Anterior cingulate cortex (tissue), 58 donors: ENCODE measurements at regions not wholly inside any gene's neighbourhood (a gene's known extent, or its start where the extent isn't known, plus 50 kb on each side); places are given as distances from the start of the nearest gene placed in this dataset.
"Not testable (repeated sequence)": the region's sequence is repeated elsewhere in the genome, so short reads cannot be mapped to it uniquely, and the experiment has no call there.

ENCODE experiments used
- DNase-seq, 58 donors: peaks; one replicate each; lab custom pipeline; 2025; lab: John Stamatoyannopoulos, UW

- no peak for DNase-seq
Observed at GRCh38 chr13:103466761-103467160, 400.5 kb upstream of the SLC10A2 start.

- not testable (repeated sequence) for DNase-seq
Observed at GRCh38 chr13:103460246-103460645, 394.0 kb upstream of the SLC10A2 start.

- not testable (repeated sequence) for DNase-seq
Observed at GRCh38 chr13:103457050-103457449, 390.8 kb upstream of the SLC10A2 start.

DNA sequence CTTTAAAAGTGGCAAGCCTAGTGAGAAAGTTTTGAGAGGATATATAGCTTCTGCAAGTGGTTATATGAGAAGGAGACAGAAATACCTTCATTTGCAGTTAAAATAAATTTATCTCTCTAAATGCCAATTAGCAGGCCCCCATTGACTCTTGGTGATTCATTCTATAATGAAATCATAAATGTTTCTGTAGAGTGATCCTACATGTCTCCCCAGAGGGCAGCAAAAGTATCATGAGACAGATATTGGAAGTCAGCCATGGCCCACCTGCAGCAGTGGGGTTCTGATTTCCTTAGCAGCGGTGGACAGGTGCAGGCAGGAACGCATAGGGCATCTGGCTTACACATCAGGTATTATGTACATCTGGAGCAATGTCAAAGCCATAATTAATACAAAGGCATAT is 385.4 kb upstream of the SLC10A2 start:
- DNase-seq: no peak

GRCh38 chr13:103443604-103444003 is 377.4 kb upstream of the SLC10A2 start:
- no peak for DNase-seq

DNA sequence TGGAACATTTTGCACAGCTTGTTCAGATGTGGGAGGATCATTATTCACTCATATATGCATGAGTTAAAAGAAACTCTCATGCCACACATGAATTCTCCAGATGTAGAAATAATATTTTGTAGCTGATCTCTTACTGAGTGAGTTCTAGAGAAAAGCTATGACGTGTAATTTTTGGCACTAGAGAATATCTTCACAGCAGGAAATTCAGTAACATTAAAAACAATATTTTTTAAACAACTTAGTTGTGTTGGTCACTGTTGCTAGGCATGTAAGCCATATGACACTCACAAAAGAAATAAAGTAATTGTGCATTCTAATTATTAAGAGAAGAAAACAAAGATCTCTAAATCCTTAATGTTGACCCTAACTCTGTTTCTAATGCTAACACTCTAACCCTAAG is 371.4 kb upstream of the SLC10A2 start:
- DNase-seq: no peak

DNA sequence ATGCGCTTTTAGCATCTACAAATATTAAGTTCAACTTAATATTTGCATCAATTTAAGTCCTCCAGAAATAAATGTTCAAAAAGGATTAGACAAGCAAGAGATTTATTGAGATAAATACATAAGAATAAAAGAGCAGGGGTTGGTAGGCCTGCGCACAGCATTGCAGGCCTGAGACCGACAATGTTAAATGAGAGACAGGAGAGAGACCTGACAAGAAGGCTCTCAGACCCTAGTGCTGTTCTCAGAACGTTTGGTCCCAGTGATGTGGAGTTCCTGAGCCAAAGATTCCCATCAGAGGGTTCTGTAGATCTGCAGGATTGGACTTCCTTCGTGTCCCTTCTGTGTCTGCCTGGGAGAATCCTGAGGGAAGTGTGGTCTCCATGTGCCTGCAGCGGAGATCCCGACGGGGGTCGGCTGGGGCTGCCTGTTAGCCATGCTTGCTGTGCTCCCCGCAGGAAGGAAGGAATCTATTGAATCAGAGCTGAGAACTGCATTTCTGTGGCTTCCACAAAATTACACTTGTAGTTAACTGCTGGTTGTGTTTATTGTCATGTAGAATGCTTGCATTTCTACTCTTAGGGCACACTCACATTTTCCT is 369.9 kb upstream of the SLC10A2 start:
- no peak for DNase-seq

DNA sequence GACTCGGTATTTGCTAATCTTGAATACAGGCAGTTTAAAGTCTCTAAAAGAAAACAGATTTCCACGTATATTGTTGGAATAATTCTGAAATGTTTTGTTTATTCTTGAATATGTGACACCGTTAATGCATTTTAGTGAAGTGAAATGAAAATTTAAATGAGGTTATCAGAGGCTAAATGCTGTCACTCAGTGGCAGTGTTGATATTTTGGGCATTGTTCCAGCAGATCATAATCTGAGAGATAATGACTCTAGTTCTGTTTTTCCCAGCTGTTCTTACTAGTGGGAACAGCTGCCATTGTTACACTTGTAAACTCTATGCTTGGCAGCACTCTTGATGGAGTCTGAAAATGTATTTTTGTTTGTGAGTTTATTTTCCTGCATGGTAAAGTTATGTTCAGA is 365.6 kb upstream of the SLC10A2 start:
- no peak for DNase-seq

DNA sequence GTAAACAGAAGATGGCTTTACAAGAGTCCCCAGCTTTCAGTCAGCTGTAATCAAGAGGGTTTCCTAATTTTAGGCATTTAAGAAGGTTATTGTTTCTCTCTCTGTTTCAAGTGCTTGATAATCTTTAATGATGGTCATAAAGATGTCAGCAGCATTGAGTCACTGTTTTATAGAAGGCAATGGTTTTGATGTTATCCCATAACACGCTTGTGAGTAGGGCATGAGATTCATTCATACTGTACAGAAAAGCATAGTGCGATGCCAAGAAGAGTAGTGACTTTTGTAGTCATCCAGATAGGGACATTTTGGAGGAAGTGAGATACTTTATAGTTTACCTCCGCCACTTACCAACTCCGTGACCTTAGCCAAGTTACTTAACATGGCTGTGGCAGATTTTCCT is 364.2 kb upstream of the SLC10A2 start:
- no peak for DNase-seq

- DNase-seq: no peak
Observed at GRCh38 chr13:103410002-103410401, 343.8 kb upstream of the SLC10A2 start.

DNA sequence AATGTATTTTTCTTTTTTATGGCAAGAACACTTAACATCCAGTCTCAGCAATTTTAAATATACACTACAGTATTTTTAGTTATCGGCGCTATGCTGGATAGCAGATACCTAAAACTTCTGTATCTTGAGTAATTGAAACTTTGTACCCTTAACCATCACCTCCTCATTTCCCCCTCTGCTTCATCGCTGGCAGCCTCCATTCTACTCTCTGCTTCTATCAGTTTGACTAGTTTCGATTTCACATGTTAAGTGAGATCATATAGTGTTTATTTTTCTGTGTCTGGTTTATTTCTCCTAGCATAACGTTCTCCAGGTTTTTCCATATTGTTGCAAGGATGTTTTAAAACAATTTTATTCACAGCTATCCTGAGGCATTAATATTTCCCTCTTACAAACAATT is 340.8 kb upstream of the SLC10A2 start:
- DNase-seq: no peak

- no peak for DNase-seq
Observed at GRCh38 chr13:103405297-103405696, 339.1 kb upstream of the SLC10A2 start.

- DNase-seq: no peak
Observed at GRCh38 chr13:103403814-103404213, 337.6 kb upstream of the SLC10A2 start.

GRCh38 chr13:103403148-103403740 is 337.0 kb upstream of the SLC10A2 start:
- no peak for DNase-seq

DNA sequence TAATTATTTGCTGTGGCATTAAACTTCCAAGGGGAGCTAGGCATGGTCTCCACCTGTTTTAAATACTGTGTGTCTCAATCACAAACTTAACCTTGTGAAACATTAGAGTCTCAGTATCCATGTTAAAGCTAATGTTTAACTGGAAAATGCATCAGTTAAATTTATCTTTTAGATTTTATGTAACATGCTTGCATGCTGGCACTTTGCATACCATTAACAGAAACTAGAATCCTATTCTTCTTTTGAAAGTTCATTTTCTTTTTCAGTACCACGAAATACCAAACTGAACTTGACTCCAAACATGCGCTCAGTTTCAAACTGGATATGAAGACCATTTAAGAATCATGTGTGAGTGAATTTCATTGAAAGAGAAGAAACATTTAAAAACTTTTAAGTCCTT is 328.9 kb upstream of the SLC10A2 start:
- no peak for DNase-seq

DNA sequence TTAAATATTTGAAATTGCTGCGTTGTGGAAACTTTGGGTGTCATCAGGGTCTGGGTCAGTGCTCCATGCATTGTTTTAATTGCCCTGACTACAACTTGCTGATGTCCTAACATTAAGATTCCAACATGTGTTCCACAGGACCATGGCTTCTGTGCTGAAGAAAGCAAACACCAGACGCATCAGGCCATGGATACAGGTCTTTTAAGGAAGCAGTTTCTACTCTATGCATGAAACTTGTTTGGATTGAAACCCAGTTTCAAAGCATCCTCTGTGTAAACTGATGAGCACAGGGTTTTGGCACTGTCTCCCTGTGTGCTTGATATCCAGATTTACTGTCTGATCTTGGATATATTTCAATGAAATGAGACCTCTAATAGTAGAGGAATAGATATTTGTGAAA is 328.4 kb upstream of the SLC10A2 start:
- no peak for DNase-seq

- no peak for DNase-seq
Observed at GRCh38 chr13:103391936-103392335, 325.7 kb upstream of the SLC10A2 start.

GRCh38 chr13:103388839-103389238 is 322.6 kb upstream of the SLC10A2 start:
- no peak for DNase-seq

- no peak for DNase-seq
Observed at GRCh38 chr13:103386341-103386740, 320.1 kb upstream of the SLC10A2 start.

- no peak for DNase-seq
Observed at GRCh38 chr13:103373916-103374315, 307.7 kb upstream of the SLC10A2 start.

DNA sequence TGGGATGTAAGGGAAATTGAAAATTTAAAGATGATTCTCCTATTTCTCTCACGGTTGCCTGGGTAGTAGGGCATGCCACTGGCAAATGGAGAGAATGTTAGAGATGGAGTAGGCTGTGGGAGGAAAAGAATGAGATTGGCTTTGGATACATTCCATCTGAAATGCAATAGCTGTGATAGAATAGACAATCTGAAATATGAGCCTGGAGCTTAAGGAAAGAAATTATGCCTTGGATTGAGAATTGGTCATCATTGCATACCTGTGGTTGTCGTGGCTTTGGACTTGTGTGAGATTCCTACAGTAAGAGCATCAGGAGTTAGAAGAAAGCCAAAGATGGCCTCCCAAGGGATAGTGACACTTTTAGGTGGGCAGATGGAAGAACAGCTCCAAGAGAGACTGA is 305.1 kb upstream of the SLC10A2 start:
- DNase-seq: no peak

DNA sequence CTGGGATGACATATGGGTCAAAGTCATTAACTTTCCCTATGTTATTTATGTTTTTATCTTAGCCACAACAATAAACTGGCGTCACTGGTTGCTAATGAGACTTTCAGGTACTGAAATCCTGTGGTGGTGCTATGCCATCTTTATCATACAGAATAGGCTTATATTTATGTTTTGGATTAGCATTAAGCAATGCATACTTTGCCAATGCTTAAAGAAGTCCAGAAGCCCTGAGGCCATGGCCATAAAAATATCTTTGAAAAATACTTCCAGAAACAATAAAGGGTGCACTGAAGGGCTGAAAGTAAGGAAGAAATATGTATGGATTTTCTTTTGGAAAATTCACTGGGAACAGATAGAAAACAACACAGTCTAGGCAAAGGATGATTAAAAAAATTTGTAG is 304.6 kb upstream of the SLC10A2 start:
- DNase-seq: no peak
